Stomach (tissue), 4 donors: ENCODE measurements at regions not wholly inside any gene's neighbourhood (a gene's known extent, or its start where the extent isn't known, plus 50 kb on each side); places are given as distances from the start of the nearest gene placed in this dataset.

ENCODE experiments used
- CTCF ChIP-seq, 7 experiments: fragments of 450-650 bp in 4 of 7; fragments of 200-600 bp in 3 of 7; sonication (generic) in 3 of 7; IDR thresholded peaks; one replicate each; pipeline ENCODE4 v1.5.1; 2016 to 2019; ENCODE audit warnings: antibody characterized with exemption in 7 of 7, control low read depth in 2 of 7, mild to moderate bottlenecking in 1 of 7
- EP300 ChIP-seq: sonication (generic); formaldehyde crosslinking; IDR thresholded peaks from one replicate; pipeline ENCODE4 v1.6.1; 2017; ENCODE audit warnings: antibody characterized with exemption
- POLR2A ChIP-seq, 4 donors: fragments of 450-650 bp; IDR thresholded peaks; one replicate each; pipeline ENCODE4 v1.6.1; 2016; ENCODE audit warnings: antibody characterized with exemption in 4 of 4, control low read depth in 2 of 4, mild to moderate bottlenecking in 1 of 4, moderate library complexity in 1 of 4
- POLR2AphosphoS5 ChIP-seq, 3 donors: sonication (generic); formaldehyde crosslinking; IDR thresholded peaks; one replicate each; pipeline ENCODE4 v1.6.1; 2016; ENCODE audit warnings: antibody characterized with exemption in 3 of 3

GRCh38 chr2:67823726-67824125, 239.1 kb downstream of the C1D start:
- TF ChIP-seq POLR2A (IDR thresholded peaks at IDR 0.05): no peak
- TF ChIP-seq POLR2AphosphoS5 (IDR thresholded peaks at IDR 0.05): no peak
- no peak for TF ChIP-seq CTCF (IDR thresholded peaks at IDR 0.05)
- no peak for TF ChIP-seq EP300
